ENCODE measurements at regions not wholly inside any gene's neighbourhood (a gene's known extent, or its start where the extent isn't known, plus 50 kb on each side); places are given as distances from the start of the nearest gene placed in this dataset.
"Not testable (repeated sequence)": the region's sequence is repeated elsewhere in the genome, so short reads cannot be mapped to it uniquely, and the experiment has no call there.

DNA sequence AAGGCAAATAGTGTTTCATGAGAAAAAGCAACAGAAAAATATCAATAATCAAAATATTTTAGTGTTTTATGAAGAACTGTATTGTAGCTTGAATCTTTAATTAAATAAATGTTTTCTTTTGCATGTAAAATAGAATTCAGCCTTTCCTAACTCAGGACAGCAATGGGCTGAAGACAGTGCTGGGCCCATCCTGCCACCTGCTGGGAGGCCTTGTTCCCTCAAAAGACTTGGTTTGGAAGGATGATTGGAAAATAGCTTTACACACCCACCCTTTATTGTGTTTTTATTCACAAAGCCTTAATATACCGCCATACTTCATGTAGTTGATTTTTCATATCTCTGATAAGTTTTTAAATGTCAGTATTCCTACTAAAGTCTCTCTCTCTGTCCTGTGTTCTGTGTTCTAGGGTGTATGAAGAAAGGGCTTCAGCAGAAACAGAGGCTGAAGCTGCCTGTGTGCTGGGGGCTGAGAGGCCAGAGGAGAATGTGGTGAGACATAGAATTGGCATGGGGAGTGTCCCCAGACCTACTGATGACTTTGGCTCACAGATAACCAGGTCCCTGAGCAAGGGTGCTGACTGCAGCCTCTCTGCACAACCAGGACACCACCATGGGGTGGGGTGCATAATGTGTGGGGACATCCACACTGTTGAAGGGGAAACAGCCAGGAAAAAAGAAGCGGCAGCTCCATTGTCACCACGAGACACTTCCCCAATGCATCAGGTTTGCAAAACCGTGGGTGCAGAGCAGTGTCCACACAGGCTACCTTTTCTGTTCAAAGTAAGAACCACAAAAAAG lies 286.0 kb upstream of the WSB1 start:
- not testable (repeated sequence) for TF ChIP-seq POLR2A (IDR thresholded peaks at IDR 0.05)
- TF ChIP-seq, protein P1, sequence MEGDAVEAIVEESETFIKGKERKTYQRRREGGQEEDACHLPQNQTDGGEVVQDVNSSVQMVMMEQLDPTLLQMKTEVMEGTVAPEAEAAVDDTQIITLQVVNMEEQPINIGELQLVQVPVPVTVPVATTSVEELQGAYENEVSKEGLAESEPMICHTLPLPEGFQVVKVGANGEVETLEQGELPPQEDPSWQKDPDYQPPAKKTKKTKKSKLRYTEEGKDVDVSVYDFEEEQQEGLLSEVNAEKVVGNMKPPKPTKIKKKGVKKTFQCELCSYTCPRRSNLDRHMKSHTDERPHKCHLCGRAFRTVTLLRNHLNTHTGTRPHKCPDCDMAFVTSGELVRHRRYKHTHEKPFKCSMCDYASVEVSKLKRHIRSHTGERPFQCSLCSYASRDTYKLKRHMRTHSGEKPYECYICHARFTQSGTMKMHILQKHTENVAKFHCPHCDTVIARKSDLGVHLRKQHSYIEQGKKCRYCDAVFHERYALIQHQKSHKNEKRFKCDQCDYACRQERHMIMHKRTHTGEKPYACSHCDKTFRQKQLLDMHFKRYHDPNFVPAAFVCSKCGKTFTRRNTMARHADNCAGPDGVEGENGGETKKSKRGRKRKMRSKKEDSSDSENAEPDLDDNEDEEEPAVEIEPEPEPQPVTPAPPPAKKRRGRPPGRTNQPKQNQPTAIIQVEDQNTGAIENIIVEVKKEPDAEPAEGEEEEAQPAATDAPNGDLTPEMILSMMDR (IDR thresholded peaks at IDR 0.05), result not testable (repeated sequence)

All from body of pancreas (tissue), 4 donors.